IPS-15b (cell line): ENCODE measurements at regions not wholly inside any gene's neighbourhood (a gene's known extent, or its start where the extent isn't known, plus 50 kb on each side); places are given as distances from the start of the nearest gene placed in this dataset.

Experiments used
- H3K27me3 ChIP-seq: one replicate; pipeline ENCODE4 v1.6.1; 2013; ENCODE audit warnings: low read length; ENCODE audit not compliant: control insufficient read depth, insufficient read depth
- H3K36me3 ChIP-seq: one replicate; pipeline ENCODE4 v1.6.1; 2013; ENCODE audit warnings: low read length; ENCODE audit not compliant: control insufficient read depth, insufficient read depth
- H3K4me1 ChIP-seq: one replicate; pipeline ENCODE4 v1.6.1; 2013; ENCODE audit warnings: mild to moderate bottlenecking, low read length; ENCODE audit not compliant: control insufficient read depth, insufficient read depth
- H3K4me3 ChIP-seq: one replicate; pipeline ENCODE4 v1.5.1; 2013; ENCODE audit warnings: low read depth, low read length
- H3K9ac ChIP-seq: one replicate; pipeline ENCODE4 v1.6.1; 2013; ENCODE audit warnings: low read depth, mild to moderate bottlenecking, low read length
- H3K9me3 ChIP-seq: one replicate; pipeline ENCODE4 v1.6.1; 2013; ENCODE audit warnings: mild to moderate bottlenecking, low read length; ENCODE audit not compliant: control insufficient read depth, insufficient read depth

- Histone ChIP-seq H3K9me3 (no peaks in the 10 kb centered on the region), H3K4me3 (no peak overlapping the region), H3K9ac (no peak overlapping the region), H3K27me3 (no peaks in the 10 kb centered on the region), H3K4me1 (peaks cover 8% of the 10 kb centered on the region), H3K36me3 (no peaks in the 10 kb centered on the region)
These were observed 494.8 kb upstream of the WWC1 start for GRCh38 chr5:167796672-167797071.

GRCh38 chr5:167797933-167798332 lies 493.5 kb upstream of the WWC1 start:
- no peaks in the 10 kb centered on the region for H3K36me3 ChIP-seq
- no peaks in the 10 kb centered on the region for H3K9me3 ChIP-seq
- H3K9ac ChIP-seq = no peak overlapping the region
- peaks cover 2% of the 10 kb centered on the region for H3K4me1 ChIP-seq
- H3K27me3 ChIP-seq = no peaks in the 10 kb centered on the region
- H3K4me3 ChIP-seq = no peak overlapping the region

GRCh38 chr5:167798448-167798847 lies 493.0 kb upstream of the WWC1 start:
- no peaks in the 10 kb centered on the region for H3K4me1 ChIP-seq
- no peak overlapping the region for H3K9ac ChIP-seq

GRCh38 chr5:167800427-167800826 lies 491.0 kb upstream of the WWC1 start:
- Histone ChIP-seq H3K9me3 (no peaks in the 10 kb centered on the region), H3K4me3 (no peak overlapping the region), H3K27me3 (no peaks in the 10 kb centered on the region), H3K4me1 (no peaks in the 10 kb centered on the region), H3K9ac (no peak overlapping the region), H3K36me3 (no peaks in the 10 kb centered on the region)

More at GRCh38 chr5:167798448-167798847, 493.0 kb upstream of the WWC1 start:
- H3K9me3 ChIP-seq = no peaks in the 10 kb centered on the region
- no peaks in the 10 kb centered on the region for H3K27me3 ChIP-seq
- H3K4me3 ChIP-seq = no peak overlapping the region
- H3K36me3 ChIP-seq = no peaks in the 10 kb centered on the region

- Histone ChIP-seq H3K4me3 (no peak overlapping the region), H3K9me3 (no peaks in the 10 kb centered on the region), H3K9ac (no peak overlapping the region), H3K4me1 (no peaks in the 10 kb centered on the region), H3K36me3 (no peaks in the 10 kb centered on the region), H3K27me3 (no peaks in the 10 kb centered on the region)
These were observed 489.4 kb upstream of the WWC1 start for GRCh38 chr5:167801999-167802398.

- H3K9me3 ChIP-seq = no peaks in the 10 kb centered on the region
- H3K36me3 ChIP-seq = no peaks in the 10 kb centered on the region
- H3K4me3 ChIP-seq = no peak overlapping the region
- no peaks in the 10 kb centered on the region for H3K27me3 ChIP-seq
- H3K4me1 ChIP-seq = no peaks in the 10 kb centered on the region
- no peak overlapping the region for H3K9ac ChIP-seq
These were observed 488.6 kb upstream of the WWC1 start for GRCh38 chr5:167802755-167803431.

- Histone ChIP-seq H3K9ac (no peak overlapping the region), H3K9me3 (no peaks in the 10 kb centered on the region), H3K27me3 (no peaks in the 10 kb centered on the region), H3K36me3 (no peaks in the 10 kb centered on the region), H3K4me1 (no peaks in the 10 kb centered on the region), H3K4me3 (no peak overlapping the region)
These were observed 486.8 kb upstream of the WWC1 start for GRCh38 chr5:167804512-167805220.

- Histone ChIP-seq H3K9ac (no peak overlapping the region), H3K4me3 (no peak overlapping the region), H3K4me1 (no peaks in the 10 kb centered on the region), H3K36me3 (no peaks in the 10 kb centered on the region), H3K27me3 (no peaks in the 10 kb centered on the region), H3K9me3 (no peaks in the 10 kb centered on the region)
These were observed 480.9 kb upstream of the WWC1 start for GRCh38 chr5:167810573-167810972.

- no peaks in the 10 kb centered on the region for H3K27me3 ChIP-seq
- H3K4me3 ChIP-seq = no peak overlapping the region
- no peaks in the 10 kb centered on the region for H3K36me3 ChIP-seq
- no peaks in the 10 kb centered on the region for H3K4me1 ChIP-seq
- H3K9ac ChIP-seq = no peak overlapping the region
- no peaks in the 10 kb centered on the region for H3K9me3 ChIP-seq
These were observed 478.6 kb upstream of the WWC1 start for GRCh38 chr5:167812871-167813270.

GRCh38 chr5:167813389-167813788 lies 478.1 kb upstream of the WWC1 start:
- no peaks in the 10 kb centered on the region for H3K4me1 ChIP-seq
- no peaks in the 10 kb centered on the region for H3K27me3 ChIP-seq
- H3K4me3 ChIP-seq = no peak overlapping the region
- H3K36me3 ChIP-seq = no peaks in the 10 kb centered on the region
- no peak overlapping the region for H3K9ac ChIP-seq
- H3K9me3 ChIP-seq = no peaks in the 10 kb centered on the region

GRCh38 chr5:167814040-167814439 lies 477.4 kb upstream of the WWC1 start:
- H3K9ac ChIP-seq = no peak overlapping the region
- no peak overlapping the region for H3K4me3 ChIP-seq

GRCh38 chr5:167814828-167815227 lies 476.6 kb upstream of the WWC1 start:
- Histone ChIP-seq H3K4me3 (no peak overlapping the region), H3K9me3 (no peaks in the 10 kb centered on the region), H3K36me3 (no peaks in the 10 kb centered on the region), H3K27me3 (no peaks in the 10 kb centered on the region), H3K9ac (no peak overlapping the region), H3K4me1 (no peaks in the 10 kb centered on the region)

More at GRCh38 chr5:167814040-167814439, 477.4 kb upstream of the WWC1 start:
- no peaks in the 10 kb centered on the region for H3K27me3 ChIP-seq
- H3K36me3 ChIP-seq = no peaks in the 10 kb centered on the region
- H3K9me3 ChIP-seq = no peaks in the 10 kb centered on the region
- H3K4me1 ChIP-seq = no peaks in the 10 kb centered on the region
